Erythroblast (primary cell): ENCODE measurements at regions not wholly inside any gene's neighbourhood (a gene's known extent, or its start where the extent isn't known, plus 50 kb on each side); places are given as distances from the start of the nearest gene placed in this dataset.

Source experiments
- DNase-seq, 2 experiments: peaks; one replicate each; lab custom pipeline; 2025; lab: John Stamatoyannopoulos, UW
- GATA1 ChIP-seq: IDR thresholded peaks from 2 replicates; pipeline ENCODE4 v1.6.1; 2011; ENCODE audit warnings: low read depth, mild to moderate bottlenecking, control low read depth, low read length, moderate library complexity
- POLR2A ChIP-seq: IDR thresholded peaks from 2 replicates; pipeline ENCODE4 v1.6.1; 2011; ENCODE audit warnings: mild to moderate bottlenecking, low read length

DNA sequence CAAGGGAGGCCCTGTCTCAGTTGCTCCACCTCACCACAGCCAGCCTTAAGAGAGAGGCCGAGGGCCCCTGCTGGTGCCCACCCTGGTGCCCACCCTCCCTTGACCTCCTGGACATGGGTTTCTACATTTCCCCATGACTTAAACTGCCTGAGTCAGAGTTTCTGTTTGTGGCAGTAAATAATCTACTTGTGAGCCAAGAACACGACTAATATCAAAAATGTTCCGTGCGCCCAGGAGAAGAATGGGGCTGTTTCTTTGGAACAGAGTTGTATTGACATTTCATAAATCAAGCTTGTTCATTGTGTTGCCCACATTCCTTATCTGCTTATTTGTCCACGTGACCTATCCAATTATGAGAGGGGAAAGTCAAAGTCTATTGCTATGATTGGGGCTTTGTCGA lies 143.5 kb downstream of the ANKRD60 start:
- no peak for TF ChIP-seq GATA1
- TF ChIP-seq POLR2A = no peak
- no peak for DNase-seq

DNA sequence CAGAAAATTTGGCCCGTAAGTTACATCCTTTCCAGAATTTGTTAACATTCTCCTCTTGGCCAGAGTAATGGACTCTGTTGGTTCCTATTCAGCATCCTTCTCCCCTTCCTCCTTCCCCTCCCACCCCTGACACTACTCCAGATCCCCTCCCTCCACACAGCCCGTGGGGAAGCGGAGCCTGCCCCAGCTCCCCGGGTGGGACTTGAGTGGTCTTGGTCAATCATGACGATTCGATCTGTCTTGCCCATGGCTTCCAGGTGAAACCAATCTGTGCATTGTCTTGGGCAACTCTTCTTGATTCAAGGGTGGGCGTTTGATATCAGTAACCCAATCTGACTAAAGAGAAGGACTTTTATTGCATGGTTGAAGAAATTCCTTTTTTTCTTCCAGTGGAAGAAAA lies 143.9 kb downstream of the ANKRD60 start:
- no peak for TF ChIP-seq GATA1
- no peak for TF ChIP-seq POLR2A
- DNase-seq = no peak

DNA sequence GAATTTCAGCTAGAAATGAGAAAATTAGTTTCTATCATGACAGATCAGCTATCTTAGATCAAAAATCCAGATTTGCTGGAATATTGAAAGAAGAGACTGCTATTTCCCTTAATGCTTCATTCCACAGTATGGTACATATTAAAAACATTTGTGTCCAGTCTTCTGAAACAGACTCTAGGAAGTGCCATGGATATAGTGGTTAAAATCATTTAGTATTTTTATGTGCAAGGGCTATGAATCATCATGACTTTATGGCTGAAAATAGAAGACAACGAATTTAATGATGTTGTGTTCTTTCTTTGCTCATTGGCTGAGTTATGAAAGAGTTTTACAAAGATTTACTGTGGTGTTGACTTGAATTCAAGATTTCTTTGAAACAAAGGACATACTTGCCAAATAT lies 146.6 kb downstream of the ANKRD60 start:
- TF ChIP-seq POLR2A = no peak
- TF ChIP-seq GATA1 = no peak
- DNase-seq = no peak

DNA sequence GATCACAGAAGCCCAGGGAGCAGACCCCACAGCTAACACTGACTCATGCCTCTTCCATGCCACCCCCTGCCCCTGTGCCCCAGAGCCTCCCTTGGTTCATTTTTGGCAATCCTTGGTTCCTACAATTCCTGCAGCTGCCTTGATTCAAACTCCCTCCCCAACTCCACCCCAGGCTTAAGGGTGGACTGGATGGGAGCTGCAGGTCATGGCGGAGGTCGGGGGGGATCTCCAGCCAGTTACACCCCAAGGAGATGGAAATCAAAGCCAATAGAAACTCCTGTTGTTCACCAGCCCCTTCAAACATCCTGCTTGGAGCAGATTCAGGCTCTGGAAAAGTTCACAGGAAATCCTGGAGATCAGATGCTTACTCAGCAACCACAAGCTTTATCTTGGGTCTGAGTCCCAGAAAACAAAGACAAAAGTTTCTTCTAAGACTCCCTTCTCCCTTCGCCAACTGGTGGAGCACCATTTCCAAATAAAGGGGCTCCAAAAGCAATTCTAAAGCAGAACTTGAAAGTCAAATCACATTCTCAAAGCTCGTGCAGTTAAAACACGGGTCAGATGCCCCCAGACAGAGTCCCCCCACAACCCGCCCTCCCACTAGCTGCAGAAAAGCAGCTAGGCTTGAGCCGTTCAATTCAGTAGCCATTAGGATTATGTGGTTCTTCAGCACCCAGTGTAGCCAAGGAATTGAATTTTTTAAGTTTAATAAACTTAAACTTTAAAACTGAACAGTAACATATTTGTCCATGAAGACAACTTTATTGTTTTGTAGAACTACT lies 149.5 kb downstream of the ANKRD60 start:
- no peak for DNase-seq
- TF ChIP-seq POLR2A = no peak
- TF ChIP-seq GATA1 = no peak

DNA sequence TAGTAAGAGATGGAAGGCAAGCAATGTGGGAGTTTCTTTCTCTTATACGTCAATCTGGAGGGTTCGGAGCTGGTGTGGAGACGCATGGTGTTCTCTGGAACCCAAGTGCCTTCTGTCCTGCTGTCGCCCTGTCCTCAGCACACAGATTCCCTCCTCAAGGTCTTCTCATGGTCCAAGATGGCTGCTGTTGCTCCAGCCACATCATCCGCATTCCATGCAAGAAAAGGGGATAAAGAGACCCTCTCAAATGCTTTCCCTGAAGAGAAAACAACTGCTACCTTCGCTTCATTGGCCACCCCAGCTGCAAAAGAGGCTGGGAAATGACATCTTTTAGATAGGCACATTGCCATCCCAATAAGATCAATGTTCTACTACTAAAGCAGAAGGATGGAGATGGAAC lies 151.2 kb downstream of the ANKRD60 start:
- DNase-seq = no peak
- no peak for TF ChIP-seq GATA1
- no peak for TF ChIP-seq POLR2A

DNA sequence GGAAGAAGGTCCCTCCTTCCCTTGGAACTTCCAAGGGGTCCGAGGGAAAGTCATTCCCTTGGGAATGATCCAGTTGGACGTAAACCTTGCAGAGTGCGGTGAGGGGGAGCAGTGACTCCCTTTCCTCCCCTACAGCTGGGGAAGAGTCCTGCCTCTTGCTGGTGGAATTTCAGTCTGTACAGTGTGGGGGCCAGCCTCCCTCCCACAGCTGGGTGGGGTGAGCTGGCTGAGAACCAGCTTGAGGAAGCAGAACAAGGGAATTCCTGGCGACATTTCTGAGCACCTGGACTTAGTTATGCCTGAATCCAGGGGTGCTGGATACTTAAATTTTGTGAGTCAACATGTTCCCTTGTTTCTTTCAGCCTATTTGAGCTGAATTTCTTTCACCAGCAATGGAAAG lies 152.0 kb downstream of the ANKRD60 start:
- DNase-seq = no peak
- TF ChIP-seq GATA1 (no peak), POLR2A (no peak)

DNA sequence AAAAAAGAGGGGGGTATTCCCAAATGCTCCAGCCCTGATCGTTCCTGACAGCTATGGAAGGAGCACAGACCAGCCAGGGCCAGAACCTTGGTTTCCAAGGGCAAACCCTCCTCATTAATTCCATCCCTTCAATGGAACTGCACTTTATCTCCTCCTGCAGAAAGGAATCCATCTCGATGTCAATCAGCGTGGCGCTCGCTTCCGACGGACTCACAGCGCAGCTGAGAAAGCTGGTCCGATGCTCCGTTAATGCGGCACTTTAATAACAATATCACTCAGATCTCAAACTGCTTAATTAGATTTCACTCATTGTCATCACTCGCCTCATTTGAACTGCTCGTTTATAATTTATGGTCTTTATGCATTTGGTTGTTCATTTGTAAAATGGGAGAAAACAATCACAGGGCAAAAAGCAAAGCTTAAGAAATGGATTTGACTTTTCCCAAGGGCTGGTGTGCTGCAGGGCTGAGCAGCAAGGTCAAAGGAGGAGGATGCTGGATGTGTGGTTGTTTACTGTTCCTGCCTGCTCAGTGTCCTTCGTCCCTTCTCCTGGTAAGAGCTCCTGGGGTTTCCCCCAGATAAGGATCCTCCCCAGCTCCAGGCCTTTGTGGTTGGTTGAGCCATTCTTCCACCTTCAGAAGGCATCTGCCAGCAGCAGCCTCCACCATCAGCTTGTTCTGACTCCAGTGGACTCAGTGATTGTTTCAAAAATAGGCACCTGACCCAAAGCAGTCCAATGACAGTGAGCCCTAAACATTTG lies 152.7 kb downstream of the ANKRD60 start:
- TF ChIP-seq POLR2A = no peak
- TF ChIP-seq GATA1 = no peak
- no peak for DNase-seq

DNA sequence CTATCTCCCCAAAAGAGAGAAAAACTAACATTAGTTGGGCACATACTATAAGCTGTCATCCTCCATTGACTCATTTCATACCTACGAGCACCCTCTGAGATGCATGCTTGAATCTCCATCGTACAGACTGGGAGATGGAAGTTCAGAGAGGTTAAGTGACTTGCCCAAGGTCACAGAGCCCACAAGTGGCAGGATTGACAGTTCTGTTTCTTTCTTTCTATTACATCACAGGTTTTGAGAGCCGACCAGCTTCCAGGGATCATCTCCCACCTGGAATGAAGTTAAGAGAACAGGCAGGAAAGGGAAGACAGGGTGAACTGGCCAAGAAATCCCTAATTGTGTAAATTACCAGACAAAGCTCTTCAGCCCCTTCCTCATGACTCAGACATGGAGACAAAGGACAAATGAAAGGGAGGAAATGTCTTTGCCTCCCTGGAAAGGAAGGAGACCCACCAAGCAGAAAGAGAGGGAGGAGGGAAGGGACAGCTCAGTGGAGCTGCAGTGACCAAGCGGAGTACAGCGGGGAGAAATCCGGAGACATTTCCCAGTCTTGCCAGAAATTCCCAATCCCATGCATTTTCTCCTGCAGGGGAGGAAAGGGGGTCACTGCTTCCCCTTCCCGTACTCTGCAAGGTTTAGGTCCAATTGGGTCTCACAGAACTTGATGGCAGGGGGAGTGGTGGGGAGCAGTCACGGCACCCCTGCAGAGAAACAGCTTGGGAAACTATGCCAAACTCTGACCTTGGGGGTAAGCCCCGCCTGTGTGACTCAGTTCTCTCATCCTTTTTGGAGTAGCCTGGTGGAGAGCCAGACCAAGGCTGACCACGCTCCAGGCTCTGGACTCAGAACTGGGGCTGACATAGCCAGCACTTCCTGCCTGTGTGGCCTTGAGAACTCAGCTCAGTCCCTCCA lies 154.3 kb downstream of the ANKRD60 start:
- DNase-seq = no peak
- no peak for TF ChIP-seq POLR2A
- TF ChIP-seq GATA1 = no peak

DNA sequence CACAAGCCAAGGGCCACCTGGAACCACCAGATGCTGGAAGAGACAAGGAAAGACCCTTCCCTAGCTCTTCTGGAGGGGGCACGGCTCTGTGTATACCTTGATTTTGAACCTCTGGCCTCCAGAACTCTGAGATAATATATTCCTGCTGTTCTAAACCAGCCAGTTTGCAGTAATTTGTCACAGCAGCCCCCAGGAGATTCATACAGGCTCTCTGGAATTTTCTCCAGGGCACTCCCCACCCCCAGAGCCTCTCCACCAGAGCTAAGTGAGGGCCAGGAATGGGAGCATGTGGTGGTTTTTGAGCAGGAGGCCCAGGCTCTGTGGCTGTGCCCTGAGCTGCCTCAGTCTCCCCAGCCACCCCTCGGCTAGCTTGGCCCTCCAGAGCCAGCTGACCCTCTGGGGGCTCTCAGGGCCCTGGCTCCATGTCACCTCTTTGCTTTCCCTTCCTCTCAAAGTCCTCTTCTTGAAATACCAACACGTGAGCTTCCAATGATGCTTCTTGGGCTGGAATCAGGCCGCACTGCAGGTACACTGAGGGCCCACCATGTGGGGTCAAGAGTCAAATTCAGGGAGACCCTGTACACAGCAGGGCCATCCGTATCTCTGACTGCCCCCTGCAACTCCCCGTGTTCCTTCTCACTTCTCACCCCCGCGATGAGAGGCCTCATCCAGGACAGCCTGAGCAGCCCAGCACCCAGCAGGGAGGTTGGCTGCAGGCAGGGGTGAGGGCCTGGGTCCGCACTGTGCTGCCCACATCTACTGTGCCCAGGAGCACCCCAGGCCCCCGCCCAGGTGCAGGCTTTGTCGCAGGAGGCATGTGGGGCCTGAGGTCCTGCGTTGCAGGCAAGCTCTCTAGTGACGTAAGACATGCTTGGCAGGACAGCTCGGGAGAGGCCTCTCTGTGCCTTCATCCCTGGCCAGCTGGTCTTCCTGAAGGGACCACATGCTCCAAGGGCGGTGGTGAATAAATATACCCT lies 155.5 kb downstream of the ANKRD60 start:
- DNase-seq = no peak
- TF ChIP-seq POLR2A (no peak), GATA1 (no peak)

DNA sequence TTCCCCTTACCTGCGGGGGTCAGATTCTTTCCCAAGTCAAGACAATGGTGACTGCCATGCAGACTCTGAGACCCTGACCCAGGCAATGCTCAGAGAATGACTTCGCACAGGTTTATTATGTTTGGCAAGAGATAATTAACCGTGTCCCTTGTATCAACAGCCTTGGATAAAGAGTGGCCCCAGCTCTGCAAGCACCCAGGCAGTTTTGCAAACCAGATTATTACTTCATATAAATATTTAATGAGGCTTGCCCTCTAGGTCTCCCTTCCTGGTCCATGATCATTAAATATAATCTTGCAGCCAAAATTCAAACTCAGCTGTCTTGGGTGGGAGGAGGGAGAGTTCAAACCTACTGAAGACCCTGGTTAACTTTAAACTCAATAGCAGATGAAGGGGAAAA lies 156.5 kb downstream of the ANKRD60 start:
- no peak for DNase-seq
- TF ChIP-seq POLR2A (no peak), GATA1 (no peak)

DNA sequence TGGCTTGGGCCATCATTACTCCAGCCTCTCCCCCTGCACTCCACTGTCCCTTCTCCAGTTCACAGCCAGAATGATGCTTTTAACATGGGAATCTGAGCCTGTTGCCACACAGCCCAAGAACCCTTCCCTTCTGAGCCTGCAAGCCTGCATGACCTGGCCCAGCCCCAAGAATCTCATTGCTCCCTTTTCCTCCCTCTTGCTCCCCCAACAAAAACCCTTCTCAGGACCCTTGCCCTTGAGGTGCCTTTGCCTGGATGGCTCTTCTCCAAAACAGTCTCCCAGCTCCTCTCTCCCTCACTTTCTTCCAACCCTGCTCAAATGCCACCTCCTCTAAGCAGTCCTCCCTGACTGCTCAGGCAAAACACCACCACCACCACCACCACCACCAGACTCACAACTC lies 157.2 kb downstream of the ANKRD60 start:
- no peak for DNase-seq
- no peak for TF ChIP-seq POLR2A
- TF ChIP-seq GATA1 = no peak

DNA sequence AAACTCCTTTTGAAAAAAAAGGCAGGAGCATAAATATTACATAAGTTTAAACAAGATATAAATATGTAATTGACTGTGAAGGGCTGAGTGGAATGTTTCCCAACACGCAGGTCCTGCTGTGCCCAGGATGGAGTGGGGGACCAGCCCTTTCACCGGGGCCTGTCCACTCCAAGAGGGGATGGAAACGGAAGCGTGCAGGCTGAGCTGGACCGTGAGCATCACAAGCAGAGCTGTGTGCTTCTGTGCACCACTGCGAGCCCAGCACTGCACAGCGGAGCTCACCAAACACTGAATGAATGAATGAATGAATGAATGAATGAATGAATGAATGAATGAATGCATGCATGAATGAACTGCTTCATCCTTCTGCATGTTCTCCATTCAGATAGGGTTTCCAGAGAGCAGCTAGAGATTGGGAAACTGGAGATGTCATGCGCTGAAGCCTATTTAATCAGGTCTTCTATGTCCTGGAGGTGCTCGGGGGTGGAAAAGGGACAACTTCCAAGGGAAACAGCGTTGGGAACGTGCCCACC lies 157.7 kb downstream of the ANKRD60 start:
- no peak for DNase-seq
- TF ChIP-seq GATA1 = no peak
- TF ChIP-seq POLR2A = no peak
